Uterus (tissue), 3 donors: ENCODE measurements at regions not wholly inside any gene's neighbourhood (a gene's known extent, or its start where the extent isn't known, plus 50 kb on each side); places are given as distances from the start of the nearest gene placed in this dataset.

Experiments
- DNase-seq, 2 donors: peaks; one replicate each; pipeline ENCODE4 v3.0.0-alpha.2; 2019 to 2020
- H3K27ac ChIP-seq, 2 donors: fragments of 200-600 bp; sonication (generic); 1 replicate in 1 of 2; 2 replicates in 1 of 2; pipeline ENCODE4 v1.5.1; 2016 to 2018
- H3K27me3 ChIP-seq, 2 donors: fragments of 200-600 bp; sonication (generic); one replicate each; pipeline ENCODE4 v1.5.1; 2018 to 2019; ENCODE audit warnings: control low read depth in 1 of 2
- H3K36me3 ChIP-seq, 2 donors: fragments of 200-600 bp; sonication (generic); one replicate each; pipeline ENCODE4 v1.5.1; 2019; ENCODE audit warnings: control low read depth in 1 of 2
- H3K4me1 ChIP-seq, 2 donors: fragments of 200-600 bp; sonication (generic); one replicate each; pipeline ENCODE4 v1.5.1; 2018 to 2019; ENCODE audit warnings: control low read depth in 1 of 2
- H3K4me3 ChIP-seq, 2 donors: fragments of 200-600 bp; sonication (generic); 1 replicate in 1 of 2; 2 replicates in 1 of 2; pipeline ENCODE4 v1.5.1; 2018 to 2019; ENCODE audit warnings: mild to moderate bottlenecking in 1 of 2
- H3K9me3 ChIP-seq, 2 donors: fragments of 200-600 bp; sonication (generic); one replicate each; pipeline ENCODE4 v1.5.1; 2019; ENCODE audit warnings: control low read depth in 1 of 2
- CTCF ChIP-seq, 4 experiments: fragments of 200-600 bp in 2 of 4; fragments of 450-650 bp in 2 of 4; sonication (generic) in 2 of 4; IDR thresholded peaks; one replicate each; pipeline ENCODE4 v1.5.1; 2016 to 2019; ENCODE audit warnings: antibody characterized with exemption in 4 of 4, mild to moderate bottlenecking in 2 of 4, moderate library complexity in 1 of 4
- POLR2A ChIP-seq, 2 donors: fragments of 450-650 bp; IDR thresholded peaks; one replicate each; pipeline ENCODE4 v1.6.1; 2016; ENCODE audit warnings: antibody characterized with exemption in 2 of 2, mild to moderate bottlenecking in 1 of 2, moderate library complexity in 1 of 2
- intact Hi-C: fragments of 100-400 bp; cut with DNase I; formaldehyde crosslinking; loops from one replicate; pipeline ENCODE4 v1.15.1; 2023; ENCODE audit warnings: low total_unique reads
- donor health status: DM: yes; HTN: yes; CAD: no.

- Histone ChIP-seq H3K4me1 (no peaks in the 10 kb centered on the region), H3K27me3 (no peaks in the 10 kb centered on the region), H3K9me3 (no peaks in the 10 kb centered on the region), H3K4me3 (no peak overlapping the region), H3K27ac (no peak overlapping the region), H3K36me3 (no peaks in the 10 kb centered on the region)
- intact Hi-C loops: no loop called here
- no peak for DNase-seq
- no peak for TF ChIP-seq CTCF (IDR thresholded peaks at IDR 0.05)
- no peak for TF ChIP-seq POLR2A (IDR thresholded peaks at IDR 0.05)
These were observed 222.2 kb upstream of the TENM4 start for GRCh38 chr11:79663017-79663416.

GRCh38 chr11:79661373-79661772 is 220.5 kb upstream of the TENM4 start:
- Histone ChIP-seq H3K9me3 (no peaks in the 10 kb centered on the region), H3K27ac (no peak overlapping the region), H3K27me3 (no peaks in the 10 kb centered on the region), H3K36me3 (no peaks in the 10 kb centered on the region), H3K4me3 (no peak overlapping the region), H3K4me1 (no peaks in the 10 kb centered on the region)
- DNase-seq: no peak
- intact Hi-C loops: no loop called here
- TF ChIP-seq CTCF (IDR thresholded peaks at IDR 0.05): no peak
- no peak for TF ChIP-seq POLR2A (IDR thresholded peaks at IDR 0.05)

- Histone ChIP-seq H3K9me3 (no peaks in the 10 kb centered on the region), H3K27me3 (no peaks in the 10 kb centered on the region), H3K27ac (no peak overlapping the region), H3K4me1 (no peaks in the 10 kb centered on the region), H3K36me3 (no peaks in the 10 kb centered on the region), H3K4me3 (no peak overlapping the region)
- intact Hi-C loops: no loop called here
- DNase-seq: no peak
- no peak for TF ChIP-seq POLR2A (IDR thresholded peaks at IDR 0.05)
- TF ChIP-seq CTCF (IDR thresholded peaks at IDR 0.05): no peak
These were observed 208.1 kb upstream of the TENM4 start for GRCh38 chr11:79648766-79649520.

- TF ChIP-seq CTCF (IDR thresholded peaks at IDR 0.05) (no peak), POLR2A (IDR thresholded peaks at IDR 0.05) (no peak)
- Histone ChIP-seq H3K27me3 (no peaks in the 10 kb centered on the region), H3K27ac (no peak overlapping the region), H3K36me3 (no peaks in the 10 kb centered on the region), H3K9me3 (no peaks in the 10 kb centered on the region), H3K4me1 (no peaks in the 10 kb centered on the region), H3K4me3 (no peak overlapping the region)
- no peak for DNase-seq
- intact Hi-C loops: no loop called here
These were observed 196.4 kb upstream of the TENM4 start for GRCh38 chr11:79637219-79637618.

GRCh38 chr11:79634905-79635304 is 194.1 kb upstream of the TENM4 start:
- intact Hi-C loops: no loop called here

More at GRCh38 chr11:79634905-79635304, 194.1 kb upstream of the TENM4 start:
- TF ChIP-seq POLR2A (IDR thresholded peaks at IDR 0.05) (no peak), CTCF (IDR thresholded peaks at IDR 0.05) (no peak)
- Histone ChIP-seq H3K27ac (no peak overlapping the region), H3K9me3 (no peaks in the 10 kb centered on the region), H3K36me3 (no peaks in the 10 kb centered on the region), H3K27me3 (no peaks in the 10 kb centered on the region), H3K4me3 (no peak overlapping the region), H3K4me1 (no peaks in the 10 kb centered on the region)
- DNase-seq: no peak
